ENCODE measurements at regions not wholly inside any gene's neighbourhood (a gene's known extent, or its start where the extent isn't known, plus 50 kb on each side); places are given as distances from the start of the nearest gene placed in this dataset.

DNA sequence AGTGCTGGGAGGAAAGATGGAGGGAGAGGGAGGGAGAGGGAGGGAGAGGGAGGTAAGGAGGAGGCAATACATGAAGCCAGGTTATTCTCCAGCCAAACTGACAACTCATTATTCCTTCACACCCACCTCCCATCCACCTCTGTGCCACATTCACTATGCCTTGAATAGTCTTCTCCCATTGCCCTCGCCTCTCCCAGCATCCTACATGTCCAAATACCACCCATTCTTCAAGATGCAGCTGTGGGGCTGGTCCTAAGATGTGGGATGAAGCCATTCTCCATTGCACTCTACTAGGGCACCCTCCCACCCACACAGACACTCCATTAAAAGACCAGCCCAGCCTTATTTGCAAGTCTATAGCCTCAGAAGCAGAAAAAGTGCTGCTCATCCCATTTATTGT, 165.8 kb downstream of the RRAGC start:
- Histone ChIP-seq H3K27ac (no peak overlapping the region), H3K27me3 (peaks cover 7% of the 10 kb centered on the region), H3K4me3 (no peak overlapping the region), H3K9me3 (replicated peaks in 1 of 3) (no peaks in the 10 kb centered on the region), H3K36me3 (replicated peaks in 1 of 2) (no peaks in the 10 kb centered on the region), H3K4me1 (replicated peaks in 1 of 2) (no peaks in the 10 kb centered on the region)
- WGBS, 4 donors: 54 to 70% (median 59%) methylated on average over 1 of the region's 1 CpG
- TF ChIP-seq, protein P1, sequence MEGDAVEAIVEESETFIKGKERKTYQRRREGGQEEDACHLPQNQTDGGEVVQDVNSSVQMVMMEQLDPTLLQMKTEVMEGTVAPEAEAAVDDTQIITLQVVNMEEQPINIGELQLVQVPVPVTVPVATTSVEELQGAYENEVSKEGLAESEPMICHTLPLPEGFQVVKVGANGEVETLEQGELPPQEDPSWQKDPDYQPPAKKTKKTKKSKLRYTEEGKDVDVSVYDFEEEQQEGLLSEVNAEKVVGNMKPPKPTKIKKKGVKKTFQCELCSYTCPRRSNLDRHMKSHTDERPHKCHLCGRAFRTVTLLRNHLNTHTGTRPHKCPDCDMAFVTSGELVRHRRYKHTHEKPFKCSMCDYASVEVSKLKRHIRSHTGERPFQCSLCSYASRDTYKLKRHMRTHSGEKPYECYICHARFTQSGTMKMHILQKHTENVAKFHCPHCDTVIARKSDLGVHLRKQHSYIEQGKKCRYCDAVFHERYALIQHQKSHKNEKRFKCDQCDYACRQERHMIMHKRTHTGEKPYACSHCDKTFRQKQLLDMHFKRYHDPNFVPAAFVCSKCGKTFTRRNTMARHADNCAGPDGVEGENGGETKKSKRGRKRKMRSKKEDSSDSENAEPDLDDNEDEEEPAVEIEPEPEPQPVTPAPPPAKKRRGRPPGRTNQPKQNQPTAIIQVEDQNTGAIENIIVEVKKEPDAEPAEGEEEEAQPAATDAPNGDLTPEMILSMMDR (IDR thresholded peaks at IDR 0.05): no peak
- TF ChIP-seq POLR2A (IDR thresholded peaks at IDR 0.05): no peak
- no peak for DNase-seq
- intact Hi-C loops (cut with DNase I): no loop called here

DNA sequence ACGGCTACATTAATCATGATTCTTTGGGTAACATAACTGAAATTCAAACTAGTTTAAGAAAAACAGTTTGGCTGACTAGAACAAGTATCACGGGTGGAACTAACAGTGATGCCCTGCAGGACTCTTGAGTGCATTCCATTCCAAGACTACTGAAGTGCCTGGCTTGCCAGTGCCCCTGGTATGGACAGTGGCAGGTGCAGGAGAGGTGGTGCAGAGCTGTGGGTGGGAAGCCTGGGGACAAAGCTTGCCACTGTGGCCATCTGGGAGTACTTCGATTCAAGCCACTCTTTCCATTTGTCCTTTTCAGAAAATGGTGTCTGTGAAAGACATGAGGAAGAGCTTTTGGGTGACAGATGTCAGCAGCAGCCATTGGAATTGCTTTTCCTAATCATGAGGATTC, 166.5 kb downstream of the RRAGC start:
- TF ChIP-seq, protein P1 (IDR thresholded peaks at IDR 0.05): no peak
- TF ChIP-seq POLR2A (IDR thresholded peaks at IDR 0.05): no peak
- intact Hi-C loops (cut with DNase I): no loop called here
- Histone ChIP-seq H3K27me3 (peaks cover 10% of the 10 kb centered on the region), H3K27ac (no peak overlapping the region), H3K9me3 (replicated peaks in 1 of 3) (no peaks in the 10 kb centered on the region), H3K4me1 (replicated peaks in 1 of 2) (no peaks in the 10 kb centered on the region), H3K36me3 (replicated peaks in 1 of 2) (no peaks in the 10 kb centered on the region), H3K4me3 (no peak overlapping the region)
- WGBS, 4 donors: 51 to 72% (median 55%) methylated on average over 3 of the region's 3 CpGs
- DNase-seq: no peak

DNA sequence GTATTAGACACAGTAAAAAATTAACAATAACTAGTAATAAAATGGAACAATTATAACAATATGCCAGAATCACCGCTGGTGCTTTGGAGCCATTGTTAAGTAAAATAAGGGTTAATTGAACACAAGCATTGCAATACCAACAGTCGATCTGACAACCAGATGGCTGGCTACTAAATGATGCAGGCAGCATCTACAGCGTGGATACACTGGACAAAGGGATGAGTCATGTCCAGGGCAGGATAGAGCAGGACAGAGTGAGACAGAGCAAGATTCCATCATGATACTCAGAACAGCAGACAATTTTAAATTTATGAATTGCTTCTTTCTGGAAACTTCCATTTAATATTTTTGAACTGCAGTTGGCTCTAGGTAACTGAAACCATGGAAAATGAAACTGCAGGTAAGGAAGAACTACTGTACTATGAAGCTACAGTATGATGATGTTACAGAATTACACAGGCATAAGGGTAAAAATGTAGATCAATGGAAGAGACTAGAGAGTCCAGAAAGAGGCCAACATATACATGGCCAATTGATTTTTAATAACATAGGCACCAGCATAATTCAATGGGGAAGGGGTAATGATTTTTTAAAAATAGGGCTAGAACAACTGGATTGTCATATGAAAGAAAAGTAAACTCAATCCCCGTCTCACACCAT, 168.7 kb downstream of the RRAGC start:
- no peak for DNase-seq
- Histone ChIP-seq H3K4me1 (replicated peaks in 1 of 2) (no peaks in the 10 kb centered on the region), H3K27ac (no peak overlapping the region), H3K9me3 (replicated peaks in 1 of 3) (no peaks in the 10 kb centered on the region), H3K36me3 (replicated peaks in 1 of 2) (no peaks in the 10 kb centered on the region), H3K4me3 (no peak overlapping the region), H3K27me3 (peaks cover 21% of the 10 kb centered on the region)
- 50 to 65% (median 59%) methylated on average over 4 of the region's 4 CpGs for WGBS, 4 donors
- intact Hi-C loops (cut with DNase I): no loop called here
- TF ChIP-seq, protein P1 (IDR thresholded peaks at IDR 0.05): no peak
- no peak for TF ChIP-seq POLR2A (IDR thresholded peaks at IDR 0.05)

DNA sequence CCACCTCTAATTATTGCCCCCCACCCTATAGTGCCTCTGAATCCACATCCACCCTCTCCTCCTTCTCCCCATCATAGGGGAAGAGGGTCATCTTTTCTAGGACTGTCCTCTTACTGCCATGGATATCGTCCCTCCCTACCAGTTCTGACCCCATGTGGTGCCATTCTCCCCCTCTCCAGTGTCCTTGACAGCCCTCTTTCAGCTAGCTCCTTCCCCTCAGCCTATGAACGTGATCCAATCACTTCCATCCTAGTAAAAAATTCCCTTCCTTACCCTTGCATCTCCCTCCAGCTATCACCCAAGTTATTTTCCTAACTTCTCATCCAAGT, 172.7 kb downstream of the RRAGC start:
- Histone ChIP-seq H3K4me1 (replicated peaks in 1 of 2) (no peaks in the 10 kb centered on the region), H3K27me3 (peaks cover 21% of the 10 kb centered on the region), H3K4me3 (no peak overlapping the region), H3K36me3 (replicated peaks in 1 of 2) (no peaks in the 10 kb centered on the region), H3K9me3 (replicated peaks in 1 of 3) (no peaks in the 10 kb centered on the region), H3K27ac (no peak overlapping the region)
- intact Hi-C loops (cut with DNase I): no loop called here
- WGBS, 4 donors: 27 to 33% (median 28%) methylated on average over 2 of the region's 2 CpGs
- DNase-seq: no peak
- TF ChIP-seq, protein P1 (IDR thresholded peaks at IDR 0.05): no peak
- no peak for TF ChIP-seq POLR2A (IDR thresholded peaks at IDR 0.05)

Data from adrenal gland (tissue), 9 donors.